HG02884 (cell line): ENCODE measurements at regions not wholly inside any gene's neighbourhood (a gene's known extent, or its start where the extent isn't known, plus 50 kb on each side); places are given as distances from the start of the nearest gene placed in this dataset.
"Not testable (repeated sequence)": the region's sequence is repeated elsewhere in the genome, so short reads cannot be mapped to it uniquely, and the experiment has no call there.

Source experiments
- ATAC-seq: cut with Tn5 transposase; IDR thresholded peaks from one replicate; pipeline ENCODE4 v1.9.1; 2021; ENCODE audit warnings: mild to moderate bottlenecking, moderate library complexity; ENCODE audit not compliant: unreplicated experiment

DNA sequence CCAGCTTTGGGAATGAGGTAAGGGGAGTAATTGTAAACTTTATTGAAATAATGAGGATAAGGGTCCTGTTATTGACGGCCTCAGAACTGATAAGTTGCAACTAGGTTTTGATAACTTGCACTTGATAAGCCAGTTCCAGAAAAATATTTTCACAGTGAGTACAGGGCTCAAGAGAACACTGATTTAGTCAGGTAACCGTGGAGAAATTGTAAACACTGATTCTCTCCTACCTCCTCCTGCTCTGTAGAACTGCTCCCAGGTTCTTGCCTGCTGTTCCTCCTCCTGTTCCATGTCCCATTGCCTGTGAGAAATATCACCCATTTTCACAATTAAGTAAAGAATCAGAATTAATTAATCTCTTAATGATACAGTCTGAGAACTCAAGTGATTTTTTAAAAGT lies 55.0 kb upstream of the CXXC4 start:
- ATAC-seq, result no peak

- ATAC-seq, result no peak
These were observed 64.8 kb upstream of the CXXC4 start for GRCh38 chr4:104559502-104559901.

- no peak for ATAC-seq
These were observed 76.6 kb upstream of the CXXC4 start for GRCh38 chr4:104571341-104571740.

DNA sequence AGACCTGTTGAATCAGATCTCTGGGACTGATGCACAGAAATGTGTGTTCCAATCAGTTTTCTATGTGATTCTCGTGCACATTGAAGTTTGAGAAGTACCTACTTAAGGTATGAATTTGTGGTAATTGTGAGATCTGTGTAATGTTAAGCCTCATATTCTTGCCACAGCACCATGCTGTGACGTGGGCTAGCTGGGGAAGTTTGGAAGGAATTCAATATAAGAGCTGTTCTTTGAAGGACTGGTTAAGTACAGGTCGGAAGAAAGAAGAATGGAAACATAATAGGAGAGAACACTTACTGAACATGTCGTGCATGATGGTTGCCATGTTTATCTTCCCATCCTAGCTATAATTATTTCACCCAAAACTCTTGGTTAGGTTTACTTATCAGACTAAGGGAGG lies 79.7 kb upstream of the CXXC4 start:
- no peak for ATAC-seq

GRCh38 chr4:104575278-104575677 lies 80.6 kb upstream of the CXXC4 start:
- ATAC-seq, result no peak

DNA sequence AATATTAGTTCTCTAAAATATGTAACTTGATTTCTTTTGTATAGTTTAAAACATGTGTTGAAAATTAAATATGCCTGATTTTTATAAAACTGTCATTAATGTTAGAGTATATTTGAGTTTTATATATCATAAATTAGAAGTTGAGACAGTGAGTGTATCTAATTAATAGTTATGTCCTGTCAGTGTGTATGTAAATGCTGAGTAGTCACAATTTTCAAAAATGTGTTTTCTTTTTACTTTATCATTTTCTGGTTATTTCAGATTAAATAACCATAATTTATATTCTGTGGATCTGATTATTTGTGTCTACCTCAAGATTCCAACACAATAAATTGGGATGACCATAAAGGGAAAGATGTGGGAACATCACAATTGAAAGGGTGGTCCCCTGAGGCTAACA lies 82.7 kb upstream of the CXXC4 start:
- ATAC-seq, result no peak

DNA sequence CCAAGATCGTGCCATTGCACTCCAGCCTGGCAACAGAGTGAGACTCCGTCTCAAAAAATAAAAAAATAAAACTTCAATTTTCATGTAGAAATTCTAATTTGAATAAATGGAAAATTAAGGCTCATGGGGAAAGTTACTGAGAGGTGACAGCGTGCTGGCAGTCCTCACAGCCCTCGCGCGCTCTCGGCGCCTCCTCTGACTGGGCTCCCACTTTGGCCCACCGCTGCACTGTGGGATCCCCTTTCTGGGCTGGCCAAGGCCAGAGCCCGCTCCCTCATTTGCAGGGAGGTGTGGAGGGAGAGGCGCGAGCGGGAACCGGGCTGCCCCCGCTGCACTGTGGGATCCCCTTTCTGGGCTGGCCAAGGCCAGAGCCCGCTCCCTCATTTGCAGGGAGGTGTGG lies 86.8 kb upstream of the CXXC4 start:
- not testable (repeated sequence) for ATAC-seq

GRCh38 chr4:104582056-104582455 lies 87.4 kb upstream of the CXXC4 start:
- ATAC-seq, result not testable (repeated sequence)

DNA sequence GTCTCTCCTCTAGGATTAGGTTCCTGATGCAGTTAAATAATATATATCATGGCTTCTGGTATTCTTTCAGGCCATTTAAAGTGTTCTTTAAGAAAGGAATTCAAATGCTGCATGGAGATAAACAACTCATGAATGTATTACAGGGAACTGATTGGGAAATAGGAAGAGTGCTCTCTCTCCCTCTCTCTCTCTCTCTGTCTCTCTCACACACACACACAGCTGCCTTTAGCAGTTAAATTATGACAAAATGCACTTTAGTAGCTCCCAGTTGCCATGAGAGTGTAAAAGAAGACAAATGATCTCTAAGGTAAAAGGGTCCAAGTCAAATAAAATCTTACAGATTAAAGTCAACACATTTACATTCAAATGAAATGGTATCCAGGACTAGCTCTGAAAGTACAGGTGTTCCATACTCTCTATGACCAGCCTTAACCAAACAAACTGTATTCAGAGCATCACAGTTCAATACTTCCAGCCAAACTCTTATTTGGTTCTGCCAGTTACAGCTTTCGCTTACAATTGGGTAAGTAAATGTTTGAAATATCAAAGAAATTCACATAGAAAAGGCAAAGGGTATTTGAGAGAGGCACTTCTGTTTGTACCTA lies 94.7 kb upstream of the CXXC4 start:
- ATAC-seq, result no peak

- ATAC-seq, result no peak
These were observed 96.8 kb upstream of the CXXC4 start for GRCh38 chr4:104591510-104591911.

DNA sequence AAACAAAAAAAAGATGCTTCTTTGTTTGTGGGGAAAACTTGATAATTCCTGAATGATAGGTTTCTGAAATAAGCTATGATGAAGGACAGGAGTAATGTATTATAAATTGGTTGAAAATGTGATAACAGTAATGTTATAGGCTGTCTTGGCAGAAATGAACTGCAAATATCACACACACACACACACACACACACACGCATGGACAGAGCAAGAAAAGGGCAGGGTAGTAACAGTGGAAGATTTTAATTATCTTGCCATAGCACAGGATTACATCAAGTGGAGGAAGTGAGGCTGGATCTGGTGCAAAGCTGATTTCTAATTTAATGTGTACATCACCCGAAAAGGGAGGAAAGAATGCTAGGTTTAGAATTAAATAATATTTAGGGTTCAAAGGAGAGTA lies 97.5 kb upstream of the CXXC4 start:
- ATAC-seq, result no peak

DNA sequence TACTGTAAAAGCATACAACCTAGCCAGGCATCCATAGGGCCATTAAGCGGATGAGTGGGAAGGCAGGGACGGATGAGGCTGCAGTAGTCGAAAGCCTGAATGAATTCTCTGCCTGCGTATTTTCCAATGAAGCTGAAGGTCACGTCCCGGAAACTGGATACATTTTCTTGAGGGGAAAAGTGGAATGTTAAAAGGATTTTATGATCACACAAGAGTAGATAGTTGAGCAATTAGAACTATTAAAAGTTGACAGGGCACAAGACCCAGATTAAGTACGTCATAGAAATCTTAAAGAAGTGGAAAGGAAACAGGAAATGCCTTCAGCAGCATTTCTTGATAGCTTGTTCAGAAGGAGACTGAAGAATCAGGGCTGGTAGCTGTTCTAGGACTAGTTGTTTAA lies 98.3 kb upstream of the CXXC4 start:
- ATAC-seq, result no peak

- no peak for ATAC-seq
These were observed 101.5 kb upstream of the CXXC4 start for GRCh38 chr4:104596189-104596588.

DNA sequence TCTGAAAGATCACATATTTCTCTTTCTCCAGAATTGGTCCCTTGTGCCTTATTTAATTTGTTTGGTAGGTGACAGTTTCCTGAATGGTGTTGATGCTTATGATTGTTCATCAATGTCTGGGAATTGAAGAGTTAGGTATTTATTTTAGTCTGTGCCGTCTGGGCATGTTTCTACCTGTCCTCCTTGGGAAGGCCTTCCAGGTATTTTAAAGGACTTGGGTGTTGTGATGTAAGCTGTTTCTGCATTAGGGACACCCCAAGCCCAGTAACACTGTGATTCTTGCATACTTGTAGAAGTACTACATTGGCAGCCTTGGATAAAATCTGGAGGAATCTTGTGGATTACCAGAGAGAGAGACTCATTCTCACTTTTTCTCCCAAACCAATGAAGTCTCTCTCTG lies 120.8 kb upstream of the CXXC4 start:
- no peak for ATAC-seq

DNA sequence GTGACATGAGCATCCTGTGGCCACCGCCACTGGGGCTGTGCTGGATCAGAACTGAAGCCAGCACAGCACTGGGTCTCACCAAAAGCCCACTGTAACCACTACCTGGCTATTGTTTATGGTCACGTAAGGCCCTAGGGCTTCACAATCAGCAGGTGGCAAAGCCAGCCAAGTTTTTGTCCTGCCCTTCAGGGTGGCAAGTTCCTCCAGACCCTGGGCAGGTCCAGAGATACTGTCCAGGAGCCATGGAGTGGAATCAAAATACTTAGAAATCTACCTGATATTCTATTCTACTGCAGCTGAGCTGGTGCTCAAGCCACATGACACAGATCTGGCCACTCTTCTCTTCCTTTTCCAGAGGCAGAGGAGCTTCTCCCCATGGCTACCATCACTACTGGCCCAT lies 121.2 kb upstream of the CXXC4 start:
- ATAC-seq, result no peak

- ATAC-seq, result no peak
These were observed 121.7 kb upstream of the CXXC4 start for GRCh38 chr4:104616401-104616820.

- ATAC-seq, result no peak
These were observed 131.0 kb upstream of the CXXC4 start for GRCh38 chr4:104625706-104626105.

DNA sequence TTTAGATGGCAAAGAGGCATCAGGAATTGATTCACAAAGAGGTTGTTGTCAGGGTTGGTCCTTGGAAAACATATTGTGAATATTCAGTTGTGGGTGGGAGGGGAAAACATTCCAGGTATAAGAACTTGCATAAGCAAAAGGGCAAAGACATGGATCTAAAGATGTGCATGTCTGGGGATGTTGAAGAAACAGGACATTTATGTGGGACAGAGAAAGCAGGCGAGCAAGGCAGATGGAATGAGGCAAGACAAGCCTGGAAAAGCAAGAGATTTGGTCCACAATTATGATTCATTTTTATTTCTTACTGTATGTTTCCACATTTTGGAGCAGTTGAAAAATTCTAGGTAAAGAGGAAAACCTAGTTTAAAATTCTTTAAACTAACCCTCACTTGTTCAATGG lies 134.9 kb upstream of the CXXC4 start:
- no peak for ATAC-seq

DNA sequence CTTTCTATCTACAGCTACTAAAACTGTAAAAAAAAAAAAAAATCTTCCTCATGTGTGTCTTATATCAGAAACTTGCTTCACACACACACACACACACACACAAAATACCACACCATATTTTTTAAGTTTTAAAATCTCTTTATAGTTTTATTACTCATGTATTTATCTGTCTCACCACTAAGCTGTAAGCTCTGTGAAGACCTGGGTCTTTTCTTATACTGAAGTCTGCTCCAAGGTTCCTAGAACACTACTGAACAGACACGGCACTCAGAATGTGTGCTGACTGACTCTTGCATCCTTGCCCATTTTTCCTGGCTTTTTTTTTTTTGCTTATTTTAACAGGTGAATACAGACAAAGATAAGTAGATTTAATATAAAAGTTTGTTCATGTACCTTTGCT lies 135.6 kb upstream of the CXXC4 start:
- no peak for ATAC-seq

GRCh38 chr4:104631000-104631399 lies 136.3 kb upstream of the CXXC4 start:
- no peak for ATAC-seq

GRCh38 chr4:104641418-104641817 lies 146.7 kb upstream of the CXXC4 start:
- ATAC-seq, result no peak

DNA sequence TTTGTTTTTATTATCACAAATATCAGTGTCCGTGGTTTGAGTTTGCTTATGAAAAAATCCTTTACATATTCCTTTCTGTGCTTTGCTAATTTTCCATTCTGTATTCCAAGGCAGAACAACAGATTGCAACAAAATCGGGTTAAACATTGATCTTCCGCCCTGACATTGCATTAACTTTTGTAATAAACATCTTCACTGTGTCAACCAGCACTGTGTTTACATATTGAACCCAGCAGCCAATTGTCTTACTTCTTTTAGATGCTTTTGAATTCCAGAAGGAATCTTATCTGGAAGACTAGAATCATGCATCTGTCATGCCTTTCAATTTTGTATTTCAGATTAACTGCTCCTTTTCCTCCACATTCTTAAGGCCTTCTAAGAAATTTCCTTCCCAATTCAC lies 147.8 kb upstream of the CXXC4 start:
- no peak for ATAC-seq

DNA sequence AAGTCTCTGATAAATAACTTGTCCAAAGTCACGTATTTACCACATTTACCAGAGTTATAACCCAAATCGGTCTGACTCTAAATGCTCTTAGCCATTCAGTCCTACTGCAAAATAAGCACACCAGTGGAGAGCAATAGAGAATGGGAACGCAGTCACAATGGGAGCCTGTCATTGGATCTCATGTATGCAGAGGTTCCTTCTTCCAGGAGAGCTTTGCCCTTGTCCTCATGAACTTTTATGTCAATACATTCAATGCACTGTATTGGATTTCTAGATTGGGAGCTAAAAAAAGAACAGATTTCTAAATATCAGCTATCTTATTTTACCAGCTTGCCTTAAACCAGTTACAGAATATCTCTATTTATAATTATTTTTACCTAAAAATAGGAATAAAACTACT lies 149.1 kb upstream of the CXXC4 start:
- no peak for ATAC-seq

DNA sequence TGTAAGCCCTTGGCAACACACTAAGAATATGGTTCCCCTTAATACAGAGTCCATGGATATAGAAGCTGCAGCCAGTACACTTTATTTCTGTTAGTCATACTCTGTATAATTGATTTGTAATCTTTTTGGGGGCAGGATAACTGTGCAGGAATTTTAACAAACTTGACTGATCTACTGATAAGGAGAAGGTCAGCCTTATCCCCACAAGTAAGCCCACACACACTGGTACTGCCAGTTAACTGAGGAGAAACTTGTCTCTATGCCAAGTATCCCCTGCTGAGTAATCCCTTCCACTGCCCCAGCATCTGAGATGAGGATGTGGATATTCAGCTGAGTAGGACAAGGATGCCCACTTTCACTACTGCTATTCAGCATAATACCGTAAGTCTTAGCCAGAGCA lies 154.9 kb upstream of the CXXC4 start:
- no peak for ATAC-seq
